Bone marrow (tissue), 2 donors: ENCODE measurements at regions not wholly inside any gene's neighbourhood (a gene's known extent, or its start where the extent isn't known, plus 50 kb on each side); places are given as distances from the start of the nearest gene placed in this dataset.
"Not testable (repeated sequence)": the region's sequence is repeated elsewhere in the genome, so short reads cannot be mapped to it uniquely, and the experiment has no call there.

ENCODE experiments used
- DNase-seq, 2 donors: peaks; one replicate each; lab custom pipeline; 2025; lab: John Stamatoyannopoulos, UW

DNA sequence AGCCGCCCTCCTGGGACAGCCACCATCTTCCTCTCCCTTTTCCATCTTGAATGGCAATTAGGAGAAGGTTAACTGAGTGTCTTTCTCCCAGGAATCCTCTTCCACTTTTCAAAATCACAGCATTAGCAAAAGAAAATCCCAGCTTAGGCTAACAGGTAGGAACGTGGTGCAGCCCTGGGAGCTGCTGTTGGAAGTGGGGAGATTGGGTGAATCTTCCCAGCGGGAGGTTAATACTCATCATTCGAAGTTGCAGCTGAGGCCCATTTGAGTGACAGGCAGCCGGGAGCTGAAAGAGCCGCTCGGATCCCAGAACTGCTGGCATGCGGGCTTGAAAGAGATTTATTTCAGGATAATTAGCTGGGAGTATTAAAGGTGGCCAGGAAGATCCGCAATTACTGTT, 306.0 kb downstream of the BCL11A start:
- no peak for DNase-seq

DNA sequence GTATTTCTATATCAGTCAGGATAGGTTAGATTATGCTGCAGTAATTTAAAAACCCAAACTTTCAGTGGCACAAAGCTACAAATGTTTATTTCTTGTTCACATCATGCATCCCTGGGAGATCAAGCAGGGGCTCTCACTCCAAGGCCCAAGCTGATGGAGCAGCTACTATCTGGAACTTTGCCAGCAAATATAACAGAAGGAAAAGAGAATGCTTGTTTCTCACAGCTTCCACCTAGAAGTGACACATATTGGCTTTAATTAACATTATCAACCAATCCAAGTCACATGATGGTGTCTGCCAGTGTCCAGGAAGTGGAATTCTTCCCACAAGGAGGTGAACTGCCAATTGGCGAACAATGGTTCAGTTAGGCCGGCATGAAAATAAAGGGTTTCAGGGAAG, 306.9 kb downstream of the BCL11A start:
- DNase-seq, result no peak

DNA sequence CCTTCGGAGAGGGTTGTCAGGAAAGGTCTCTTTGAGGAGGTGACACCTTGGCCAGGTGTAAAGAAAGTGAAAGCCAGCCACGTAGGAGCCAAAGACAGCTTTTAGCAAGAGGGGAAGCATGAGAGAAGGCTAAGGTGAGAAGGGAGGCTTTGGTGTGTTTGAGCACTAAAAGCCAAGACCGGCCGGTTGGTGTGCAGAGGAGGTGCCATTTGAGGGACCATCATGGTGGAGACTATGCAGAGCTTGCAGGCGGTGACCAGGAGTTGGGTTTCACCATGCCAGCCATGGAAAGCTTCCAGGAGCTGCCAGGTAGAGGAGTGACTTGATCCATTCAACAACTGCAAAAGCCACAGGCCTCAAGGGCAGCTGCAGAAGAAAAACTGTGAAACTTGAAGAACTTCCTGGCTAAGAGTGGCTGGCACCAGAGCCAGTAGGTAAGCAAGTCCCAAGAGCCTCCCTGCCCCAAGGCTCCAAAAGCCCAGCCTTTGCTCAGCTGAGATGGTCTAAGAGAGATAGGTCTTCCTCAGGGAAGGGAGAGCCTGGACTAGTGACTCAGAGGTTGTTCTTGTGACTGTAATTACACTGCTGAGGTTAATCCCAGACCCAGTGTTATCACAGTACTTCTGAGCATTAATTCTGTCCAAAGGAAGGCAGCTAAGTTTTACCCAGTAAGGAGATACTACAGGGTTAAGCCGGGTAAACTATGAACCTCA, 319.0 kb downstream of the BCL11A start:
- DNase-seq, result no peak

DNA sequence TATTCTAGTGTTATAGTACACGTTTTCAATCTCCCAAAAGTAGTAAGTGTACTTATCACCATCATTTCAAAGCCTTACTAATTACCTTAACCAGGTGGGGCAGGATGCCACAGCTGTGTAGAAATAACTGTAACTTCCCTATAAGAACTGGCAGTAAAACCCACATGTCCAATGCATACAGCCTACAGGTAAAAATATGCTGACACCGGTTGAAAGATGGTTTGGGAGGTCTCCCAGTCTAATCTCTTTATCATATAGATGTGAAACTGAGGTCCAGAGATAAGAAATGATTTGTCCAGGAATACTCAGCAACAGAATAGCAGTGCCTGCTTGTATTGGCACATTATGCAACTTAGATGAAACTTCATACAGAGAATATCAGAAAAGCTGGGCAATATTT, 322.9 kb downstream of the BCL11A start:
- no peak for DNase-seq

DNA sequence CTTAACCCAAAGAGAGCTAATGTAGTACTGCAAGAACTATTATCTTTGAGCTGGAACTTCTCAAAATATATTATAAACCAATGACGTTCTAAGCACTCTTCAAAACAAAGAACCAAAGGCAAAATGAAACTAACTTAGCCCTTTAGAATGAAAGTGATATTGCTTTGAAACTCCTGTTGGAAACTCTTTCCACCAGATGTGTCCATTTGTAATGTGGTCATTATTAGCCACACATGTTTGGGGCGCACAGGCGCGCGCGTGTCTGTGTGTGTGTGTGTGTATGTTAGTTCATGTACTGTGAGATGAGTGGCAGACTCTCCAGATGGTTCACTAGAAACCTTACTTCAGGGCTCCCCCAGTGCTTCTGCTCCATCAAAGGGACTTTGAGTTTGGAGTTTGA, 323.4 kb downstream of the BCL11A start:
- peak in 1 of 2 donors; percentile 62 for DNase-seq

DNA sequence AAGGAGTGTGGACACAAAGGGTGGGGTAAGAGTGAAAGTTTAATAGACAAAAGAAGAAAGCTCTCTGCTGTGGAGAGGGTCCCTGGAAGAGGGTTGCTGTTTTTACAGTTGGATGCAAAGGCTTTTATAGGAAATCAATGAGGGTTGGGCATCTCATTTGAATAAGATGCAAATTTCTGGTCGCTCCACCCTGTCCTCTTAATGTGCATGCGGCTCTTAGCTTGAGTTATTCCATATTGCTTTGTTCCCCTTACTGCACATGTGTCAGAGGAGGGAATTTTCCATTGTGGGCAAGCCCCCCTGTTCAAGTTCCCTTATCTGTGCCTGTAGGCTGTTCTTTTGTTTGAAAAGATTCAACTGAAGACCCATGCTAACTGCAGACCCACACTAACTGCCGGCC, 326.5 kb downstream of the BCL11A start:
- no peak for DNase-seq

DNA sequence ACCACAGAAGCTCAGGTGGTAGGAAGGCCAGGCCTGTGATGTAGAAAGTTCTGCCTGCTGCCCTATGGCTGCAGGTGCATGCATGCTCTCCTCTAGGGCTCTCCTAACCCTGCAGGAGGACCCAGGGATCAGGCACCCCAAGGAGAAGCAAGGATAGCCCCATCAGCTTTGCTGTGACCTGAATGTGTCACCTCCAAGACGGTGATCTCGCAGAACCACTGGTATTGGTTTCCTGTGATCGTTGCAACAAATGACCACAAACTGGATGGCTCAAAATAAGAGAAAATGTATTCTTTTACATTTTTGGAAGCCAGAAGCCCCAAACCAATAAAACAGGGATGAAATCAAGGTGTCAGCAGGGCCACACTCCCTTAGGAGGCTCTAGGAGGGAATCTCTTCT, 327.3 kb downstream of the BCL11A start:
- no peak for DNase-seq

DNA sequence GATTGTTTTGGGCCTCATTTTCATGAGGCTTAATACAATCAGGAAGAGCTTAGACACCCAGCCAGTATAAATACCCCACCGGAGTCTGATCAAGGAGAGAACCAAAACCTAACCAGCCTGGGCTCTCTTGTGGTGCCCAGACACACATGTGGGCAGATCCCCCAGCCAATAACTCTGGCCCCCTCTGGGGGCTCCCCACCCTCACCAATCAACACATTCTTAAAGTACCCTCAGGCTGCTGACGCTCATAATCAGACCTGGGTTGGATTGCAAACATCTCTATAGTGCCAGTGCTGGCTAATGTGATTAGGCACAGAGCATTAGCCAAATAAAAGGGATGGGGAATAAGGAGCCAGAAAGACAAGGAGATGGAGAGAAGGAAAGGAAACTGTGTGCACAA, 329.6 kb downstream of the BCL11A start:
- no peak for DNase-seq

DNA sequence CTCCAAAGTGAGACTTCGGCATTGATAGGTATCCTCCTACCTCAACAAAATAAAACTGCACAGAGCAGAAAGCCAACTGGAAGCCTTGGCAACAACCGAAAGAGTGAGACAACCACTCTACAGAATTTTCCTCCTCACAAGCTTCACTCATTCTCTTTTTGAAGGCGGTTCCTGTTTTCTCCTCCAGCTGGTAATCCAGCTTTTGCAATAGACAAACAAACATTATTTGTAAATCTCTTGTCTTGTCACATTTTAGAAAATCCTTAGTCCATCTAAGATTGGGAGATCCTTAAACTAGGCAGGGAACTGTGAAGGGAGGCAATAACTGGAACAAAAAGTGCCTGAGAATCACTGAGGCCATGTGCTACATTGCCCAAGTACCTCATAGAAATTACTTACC, 332.4 kb downstream of the BCL11A start:
- no peak for DNase-seq

DNA sequence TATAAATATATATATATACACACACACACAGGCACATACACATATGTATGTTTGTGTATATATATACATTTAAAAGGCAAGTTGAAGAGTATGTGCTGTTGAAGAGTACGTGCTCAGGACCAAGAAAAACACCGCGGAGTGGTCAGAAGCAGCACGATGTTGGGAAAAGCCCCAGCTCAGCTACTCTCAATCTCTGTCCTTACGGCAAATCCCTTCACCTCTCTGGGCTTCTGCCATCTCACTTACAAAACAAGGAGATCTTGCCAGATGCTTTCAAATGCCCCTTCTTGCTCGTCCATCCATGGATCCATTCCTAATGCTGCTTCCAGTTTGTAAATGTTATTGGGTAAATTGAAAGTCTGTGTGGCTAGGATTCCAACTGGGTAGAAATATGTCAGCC, 333.9 kb downstream of the BCL11A start:
- DNase-seq, result no peak

DNA sequence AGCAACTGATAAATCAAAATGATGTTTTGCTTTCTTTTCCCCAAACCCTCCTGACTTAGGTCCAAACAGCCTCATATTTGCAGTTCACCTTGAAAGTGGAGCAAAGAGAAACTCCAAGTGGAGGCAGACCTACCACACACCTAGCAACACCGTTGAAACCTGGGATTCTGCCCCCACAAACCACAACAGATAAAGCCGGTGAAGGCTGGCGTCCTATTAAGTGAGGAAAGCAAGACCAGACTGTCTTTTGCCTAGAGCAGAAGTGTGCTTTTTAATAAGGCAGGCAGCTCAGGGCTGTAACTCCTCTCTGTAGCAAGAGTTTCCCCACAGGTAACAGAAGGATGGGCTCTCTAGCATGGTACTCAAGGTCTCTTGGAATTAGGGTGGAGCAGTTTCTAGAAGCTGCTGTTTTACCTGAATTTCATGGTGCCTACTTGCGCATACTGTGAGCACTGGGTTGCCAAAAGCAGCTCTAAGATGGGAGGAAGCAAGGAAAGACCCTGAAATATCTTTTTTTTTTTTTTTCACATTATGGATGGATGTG, 336.9 kb downstream of the BCL11A start:
- DNase-seq, result no peak

DNA sequence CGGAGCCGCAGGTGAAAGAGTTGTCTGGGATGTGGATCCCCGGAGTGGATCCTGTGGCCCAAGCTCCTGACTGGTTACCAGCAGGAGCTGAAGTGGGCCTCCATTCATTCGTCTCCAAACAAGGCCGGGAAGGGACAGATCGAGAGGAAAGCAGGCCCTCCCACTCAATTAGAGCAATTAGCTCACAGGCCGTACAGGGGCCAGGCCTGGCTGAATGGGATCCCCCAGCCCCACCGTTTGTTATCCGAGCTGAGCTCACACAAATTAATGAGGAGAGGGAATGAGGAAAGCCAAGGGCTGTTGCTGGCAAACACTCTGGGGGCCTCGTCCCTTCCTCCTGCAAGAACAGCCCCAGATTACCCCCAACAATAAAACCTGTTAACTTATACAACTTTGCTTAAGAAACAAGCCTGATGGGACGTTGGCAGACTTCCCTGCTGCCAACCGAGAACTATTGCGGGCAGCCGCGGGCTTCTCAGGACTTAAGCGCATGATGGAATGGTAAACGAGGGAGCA, 338.0 kb downstream of the BCL11A start:
- no peak for DNase-seq

DNA sequence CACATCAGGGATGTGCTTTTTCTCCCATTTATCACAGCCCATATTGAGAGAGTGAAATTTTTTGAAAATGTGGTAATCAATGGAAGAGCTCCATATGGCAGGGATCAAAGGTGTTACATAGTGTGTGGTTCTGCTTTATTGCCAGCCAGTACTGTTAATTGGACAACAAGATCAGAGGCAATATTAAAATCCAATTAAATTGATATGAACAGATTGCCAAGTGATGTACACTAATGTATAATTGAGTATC, 338.9 kb downstream of the BCL11A start:
- no peak for DNase-seq

DNA sequence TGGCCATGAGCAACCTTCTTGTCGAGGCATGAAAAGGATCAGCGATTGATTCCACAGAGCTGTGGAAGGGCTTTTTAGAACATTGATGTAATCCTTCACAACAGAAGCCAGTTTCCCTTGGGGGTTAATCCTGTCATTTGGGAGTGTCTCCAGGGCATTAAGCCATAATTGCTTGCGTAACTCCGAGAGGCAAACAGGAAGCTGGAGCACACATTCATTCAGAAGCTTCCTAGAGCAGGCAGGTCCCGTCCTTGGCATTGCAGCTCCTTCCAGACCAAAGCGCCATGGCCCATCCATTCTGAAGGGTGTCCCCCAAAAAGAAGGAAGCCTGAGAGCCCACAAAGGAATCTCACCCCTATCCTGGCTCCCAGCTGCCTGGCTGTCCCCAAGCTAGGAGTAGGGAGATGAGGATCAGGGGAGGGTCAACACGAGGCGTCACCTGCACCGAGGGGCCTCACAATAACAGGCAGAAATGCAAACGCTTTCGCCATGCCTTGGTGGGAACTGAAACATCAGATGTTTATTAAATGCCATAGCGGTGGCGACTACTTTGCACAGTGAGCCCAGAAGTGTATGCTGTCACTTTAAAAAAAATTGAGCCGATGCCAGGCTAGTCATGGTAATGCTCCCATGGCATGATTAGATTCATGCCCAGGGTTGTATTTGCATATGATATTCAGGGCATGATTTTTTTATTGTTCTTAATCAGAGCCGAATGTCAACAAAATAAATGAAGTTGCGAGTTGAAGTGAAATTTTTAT, 339.4 kb downstream of the BCL11A start:
- DNase-seq, result no peak

DNA sequence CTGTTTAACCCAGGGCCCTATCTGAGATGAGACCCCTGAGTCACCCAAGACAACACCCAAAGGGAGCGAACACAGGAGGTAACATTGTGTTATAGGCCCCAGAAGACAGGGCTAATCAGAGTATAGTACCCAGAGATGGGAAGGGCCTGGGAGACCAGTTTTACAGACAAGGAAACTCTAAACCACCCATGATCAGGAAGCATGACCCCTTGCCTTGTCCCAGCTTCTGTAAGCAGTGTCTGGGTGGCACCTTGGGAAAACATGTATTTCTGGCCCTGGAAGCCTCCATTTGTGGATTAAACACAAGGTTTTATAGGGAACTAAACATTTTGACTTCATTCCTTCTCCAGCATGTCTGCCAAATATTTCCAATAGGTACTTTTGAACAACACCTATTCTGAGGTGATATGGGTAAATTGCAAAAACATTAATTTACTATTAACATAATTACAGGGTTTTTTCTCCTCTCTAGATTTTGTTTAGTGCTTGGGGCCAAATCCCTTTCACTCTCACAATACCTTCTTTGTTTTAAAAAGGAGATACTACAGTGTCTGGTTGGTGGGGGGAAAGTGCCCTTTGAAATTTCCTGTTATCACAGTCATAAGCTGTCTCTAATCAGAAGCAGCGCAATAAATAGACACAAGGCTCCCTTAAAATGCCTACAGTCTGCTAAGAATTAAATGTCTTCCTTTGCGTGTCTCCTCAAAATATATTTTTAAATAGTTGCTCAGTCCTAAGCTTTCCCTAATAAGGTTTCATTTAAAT, 341.1 kb downstream of the BCL11A start:
- DNase-seq, result no peak

DNA sequence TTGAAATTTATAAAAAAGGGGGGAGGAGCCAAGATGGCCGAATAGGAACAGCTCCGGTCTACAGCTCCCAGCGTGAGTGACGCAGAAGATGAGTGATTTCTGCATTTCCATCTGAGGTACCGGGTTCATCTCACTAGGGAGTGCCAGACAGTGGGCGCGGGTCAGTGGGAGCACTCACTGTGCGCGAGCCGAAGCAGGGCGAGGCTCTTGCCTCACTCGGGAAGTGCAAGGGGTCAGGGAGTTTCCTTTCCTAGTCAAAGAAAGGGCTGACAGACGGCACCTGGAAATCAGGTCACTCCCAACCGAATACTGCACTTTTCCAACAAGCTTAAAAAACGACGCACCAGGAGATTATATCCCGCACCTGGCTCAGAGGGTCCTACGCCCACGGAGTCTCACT, 364.4 kb downstream of the BCL11A start:
- not testable (repeated sequence) for DNase-seq

DNA sequence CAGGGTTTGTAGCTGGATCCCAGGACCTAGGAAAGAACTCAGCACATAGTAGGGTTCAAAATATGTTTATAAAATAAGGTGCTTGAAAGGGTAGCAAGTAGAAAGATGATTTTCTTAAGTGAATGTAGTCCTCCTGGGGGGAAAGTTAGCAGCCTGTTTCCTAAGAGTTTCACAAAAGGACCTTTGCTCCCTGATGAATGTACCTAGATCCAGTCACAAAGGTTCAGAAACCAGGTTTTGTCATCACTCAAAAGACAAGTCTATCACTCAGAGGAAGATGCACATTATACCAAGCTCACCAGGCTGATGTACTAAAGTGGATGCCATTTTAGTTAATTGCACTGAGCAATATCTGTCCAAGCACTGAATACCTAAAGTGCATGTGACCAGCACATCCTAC, 378.2 kb downstream of the BCL11A start:
- no peak for DNase-seq

DNA sequence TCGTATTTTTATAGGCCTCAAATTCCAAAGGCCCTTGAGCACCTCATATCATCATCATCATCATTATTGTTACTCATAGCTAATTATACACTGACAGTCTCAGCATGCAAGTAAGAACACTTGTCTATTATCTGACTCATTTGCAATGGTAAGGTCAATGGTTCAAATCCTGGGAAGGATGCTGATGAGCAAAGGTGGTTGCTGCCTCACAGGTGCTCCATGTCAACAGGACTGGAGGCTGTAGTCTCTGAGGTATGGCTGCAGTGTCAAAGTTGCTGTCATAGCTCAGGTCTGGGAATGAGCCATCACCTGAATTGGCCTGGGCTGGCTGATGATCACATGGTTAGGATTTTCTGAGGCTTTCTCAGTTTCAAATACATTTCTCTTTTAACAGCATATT, 379.3 kb downstream of the BCL11A start:
- no peak for DNase-seq

DNA sequence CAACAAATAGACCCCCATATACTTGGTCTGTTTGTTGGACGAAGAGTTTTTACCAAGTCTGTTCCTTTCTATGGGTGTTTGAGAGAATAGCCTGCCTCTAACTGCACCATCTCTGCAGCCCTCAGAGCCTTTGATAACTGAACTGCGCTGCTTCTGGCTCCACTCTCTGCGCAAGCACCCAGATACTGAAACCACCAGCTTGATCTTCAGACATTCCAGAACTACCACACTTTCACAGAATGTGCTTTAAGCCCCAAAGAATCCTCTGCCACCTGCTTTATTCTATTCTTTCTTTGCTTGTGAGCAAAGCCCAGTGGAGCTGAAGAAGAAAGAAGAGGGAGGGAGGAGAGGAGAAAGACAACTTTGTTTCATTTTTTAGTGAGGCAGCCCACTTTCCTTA, 380.7 kb downstream of the BCL11A start:
- no peak for DNase-seq

DNA sequence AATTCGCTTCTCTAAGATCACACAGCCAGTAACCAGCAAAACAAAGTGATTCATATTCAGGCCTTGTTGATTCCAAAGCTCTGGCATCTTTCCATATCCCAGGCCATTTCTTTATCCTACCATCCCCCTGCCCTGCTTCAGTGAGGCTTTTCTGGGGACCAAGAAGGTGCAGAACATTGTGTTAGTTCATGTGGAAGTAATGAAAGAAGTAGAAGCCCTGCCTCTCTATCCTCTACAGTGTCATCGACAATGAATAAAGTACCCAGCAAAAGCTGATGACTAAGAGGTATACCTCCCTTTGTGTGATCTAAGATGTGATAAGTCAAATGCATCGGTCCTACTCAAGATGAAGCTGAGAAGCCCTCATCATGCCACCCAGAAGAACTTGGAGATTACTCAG, 383.2 kb downstream of the BCL11A start:
- DNase-seq, result no peak

DNA sequence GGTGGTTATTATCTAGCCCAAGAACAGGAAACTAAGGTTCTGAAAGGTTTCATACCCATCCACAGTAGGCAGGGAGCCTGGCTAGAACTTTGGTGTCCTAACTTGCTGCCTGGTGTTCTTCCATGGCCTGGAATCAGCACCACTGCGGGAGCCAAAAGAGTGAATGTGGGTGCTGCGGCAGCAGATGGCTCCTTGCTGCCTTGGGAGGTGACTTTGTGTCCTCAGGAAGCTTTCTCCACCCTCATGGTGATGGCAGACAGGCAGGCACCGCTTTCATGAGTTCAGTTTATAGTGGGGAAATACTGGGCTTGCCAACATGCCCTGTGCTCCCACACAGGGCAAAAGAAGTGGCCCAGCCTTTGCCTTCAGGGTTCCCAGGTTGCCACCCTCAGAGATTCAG, 385.2 kb downstream of the BCL11A start:
- no peak for DNase-seq

DNA sequence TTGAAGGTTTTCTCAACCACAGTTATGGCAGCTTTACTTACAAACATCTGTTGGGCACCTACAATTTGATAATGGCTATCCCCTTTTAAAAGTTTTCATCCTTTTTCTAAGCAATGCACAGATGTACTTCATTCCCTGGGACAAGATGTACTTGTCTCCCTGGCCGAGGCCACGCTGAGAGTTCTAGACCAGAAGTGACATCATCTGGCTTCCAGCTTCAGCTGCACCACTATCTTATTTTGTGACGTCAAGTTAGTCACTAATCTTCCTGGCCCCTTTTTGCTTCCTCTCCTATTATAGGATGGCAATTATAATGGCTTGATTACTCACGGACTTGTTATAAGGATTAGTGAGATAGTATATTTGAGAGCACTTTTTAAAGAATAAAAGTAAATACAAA, 386.4 kb downstream of the BCL11A start:
- no peak for DNase-seq

DNA sequence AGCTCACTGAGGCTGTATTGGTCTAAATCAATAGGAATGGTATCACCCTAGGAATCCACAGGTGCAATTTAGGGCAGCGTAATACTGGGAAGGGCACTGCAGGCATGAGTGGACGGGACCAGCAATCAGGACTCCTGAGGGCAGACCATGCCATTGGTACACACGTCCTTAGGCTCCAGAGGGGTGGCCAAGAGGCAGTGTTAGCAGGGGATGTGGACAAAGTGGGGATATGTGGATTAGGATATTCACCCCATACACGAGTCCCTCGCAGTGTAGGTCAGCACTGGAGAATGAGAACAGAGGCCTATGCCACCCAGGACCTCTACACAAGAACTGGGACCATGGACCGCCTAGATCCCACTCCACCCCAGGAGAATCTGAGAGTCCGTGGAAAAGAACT, 389.8 kb downstream of the BCL11A start:
- no peak for DNase-seq
